Inflammatory macrophage treated with lipopolysaccharide for 4 hours (primary cell): ENCODE measurements at regions not wholly inside any gene's neighbourhood (a gene's known extent, or its start where the extent isn't known, plus 50 kb on each side); places are given as distances from the start of the nearest gene placed in this dataset.
A peak's percentile ranks its signal among the peaks of the same experiment; 100 is the strongest.
"Not testable (repeated sequence)": the region's sequence is repeated elsewhere in the genome, so short reads cannot be mapped to it uniquely, and the experiment has no call there.

ENCODE experiments used
- DNase-seq: peaks from one replicate; pipeline ENCODE4 v3.0.0-alpha.2; 2020

GRCh38 chr1:22336696-22337545 is 114.7 kb upstream of the ZBTB40 start:
- DNase-seq, result not testable (repeated sequence)

GRCh38 chr1:22338071-22338765 is 113.4 kb upstream of the ZBTB40 start:
- DNase-seq, result no peak

GRCh38 chr1:22339237-22339636 is 112.4 kb upstream of the ZBTB40 start:
- no peak for DNase-seq

- no peak for DNase-seq
Measured at GRCh38 chr1:22340066-22340465, 111.6 kb upstream of the ZBTB40 start.

- peak; percentile 4 for DNase-seq
Measured at GRCh38 chr1:22340873-22341272, 110.8 kb upstream of the ZBTB40 start.

GRCh38 chr1:22341791-22342605 is 109.7 kb upstream of the ZBTB40 start:
- no peak for DNase-seq

GRCh38 chr1:22342734-22343191 is 108.9 kb upstream of the ZBTB40 start:
- no peak for DNase-seq

GRCh38 chr1:22343456-22344328 is 108.0 kb upstream of the ZBTB40 start:
- DNase-seq, result no peak

- no peak for DNase-seq
Measured at GRCh38 chr1:22344329-22344630, 107.4 kb upstream of the ZBTB40 start.

- DNase-seq, result no peak
Measured at GRCh38 chr1:22344851-22345560, 106.6 kb upstream of the ZBTB40 start.

- no peak for DNase-seq
Measured at GRCh38 chr1:22347854-22348760, 103.5 kb upstream of the ZBTB40 start.

GRCh38 chr1:22349362-22350043 is 102.1 kb upstream of the ZBTB40 start:
- no peak for DNase-seq

GRCh38 chr1:22350171-22350923 is 101.3 kb upstream of the ZBTB40 start:
- DNase-seq, result no peak

GRCh38 chr1:22350924-22351767 is 100.5 kb upstream of the ZBTB40 start:
- DNase-seq, result no peak

- no peak for DNase-seq
Measured at GRCh38 chr1:22351768-22352080, 99.9 kb upstream of the ZBTB40 start.

- no peak for DNase-seq
Measured at GRCh38 chr1:22352355-22352754, 99.3 kb upstream of the ZBTB40 start.

- DNase-seq, result no peak
Measured at GRCh38 chr1:22352896-22353295, 98.8 kb upstream of the ZBTB40 start.

- DNase-seq, result no peak
Measured at GRCh38 chr1:22359427-22359826, 92.2 kb upstream of the ZBTB40 start.
